Osteoblast (primary cell): ENCODE measurements at regions not wholly inside any gene's neighbourhood (a gene's known extent, or its start where the extent isn't known, plus 50 kb on each side); places are given as distances from the start of the nearest gene placed in this dataset.
A peak's percentile ranks its signal among the peaks of the same experiment; 100 is the strongest.

Experiments used
- DNase-seq: peaks from one replicate; pipeline ENCODE4 v3.0.0; 2011; ENCODE audit warnings: low spot score, mixed read lengths; ENCODE audit not compliant: insufficient read length; ENCODE audit errors: missing footprints
- H2AFZ ChIP-seq: 2 replicates; pipeline ENCODE4 v1.6.0; 2011; ENCODE audit warnings: mild to moderate bottlenecking, low read length
- H3K27ac ChIP-seq: 2 replicates; pipeline ENCODE4 v1.5.1; 2011; ENCODE audit warnings: mild to moderate bottlenecking, low read depth, low read length, moderate library complexity
- H3K27me3 ChIP-seq: 2 replicates; pipeline ENCODE4 v1.6.0; 2012; ENCODE audit warnings: mild to moderate bottlenecking, control low read depth, inconsistent platforms, low read length, moderate library complexity; ENCODE audit not compliant: insufficient read depth
- H3K36me3 ChIP-seq: 2 replicates; pipeline ENCODE4 v1.5.1; 2011; ENCODE audit warnings: mild to moderate bottlenecking, low read length, control low read depth, moderate library complexity; ENCODE audit not compliant: insufficient read depth
- H3K4me1 ChIP-seq: 2 replicates; pipeline ENCODE4 v1.5.1; 2011; ENCODE audit warnings: mild to moderate bottlenecking, low read length, control low read depth, moderate library complexity; ENCODE audit not compliant: insufficient read depth
- H3K4me2 ChIP-seq: 2 replicates; pipeline ENCODE4 v1.6.0; 2011; ENCODE audit warnings: mild to moderate bottlenecking, low read length; ENCODE audit not compliant: insufficient read depth
- H3K4me3 ChIP-seq: fragments of 200-600 bp; sonication (generic); 3 replicates; pipeline ENCODE4 v1.5.1; 2012; ENCODE audit warnings: mild to moderate bottlenecking, low read length, inconsistent platforms; ENCODE audit not compliant: insufficient read depth
- H3K79me2 ChIP-seq: 2 replicates; pipeline ENCODE4 v1.6.0; 2012; ENCODE audit warnings: mild to moderate bottlenecking, low read length, control low read depth, inconsistent platforms; ENCODE audit not compliant: insufficient read depth
- H3K9me3 ChIP-seq: 2 replicates; pipeline ENCODE4 v1.5.1; 2011; ENCODE audit warnings: low read depth, low read length, control low read depth
- H4K20me1 ChIP-seq: 2 replicates; pipeline ENCODE4 v1.6.0; 2012; ENCODE audit warnings: mild to moderate bottlenecking, low read length, control low read depth; ENCODE audit not compliant: insufficient read depth
- TF ChIP-seq, protein P1 (sequence below): IDR thresholded peaks from 2 replicates; pipeline ENCODE4 v1.5.1; 2011; ENCODE audit warnings: mild to moderate bottlenecking, low read depth, low read length, moderate library complexity; ENCODE audit errors: extremely low read depth

DNA sequence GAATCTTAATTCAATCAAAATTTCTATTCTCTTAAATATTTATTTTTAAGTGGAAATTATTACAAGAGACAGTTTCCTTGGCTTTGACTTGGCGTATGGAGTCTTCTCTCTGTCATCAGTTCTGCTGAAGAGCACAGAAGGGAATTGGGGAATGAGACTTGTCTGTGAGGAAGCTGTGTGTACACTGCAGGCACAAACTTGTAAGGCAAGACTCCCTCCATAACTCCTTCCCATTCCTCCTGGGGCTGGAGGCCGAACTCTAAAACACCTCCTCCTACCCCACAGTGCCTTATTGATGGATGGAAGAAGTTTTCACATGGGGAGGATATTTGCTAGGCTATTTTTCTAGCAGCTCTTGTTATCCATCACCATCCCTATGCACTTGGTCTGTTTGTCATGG lies 187.4 kb upstream of the ELL2 start:
- DNase-seq: no peak
- no peak overlapping the region for H3K27ac ChIP-seq
- no peak overlapping the region for H3K4me3 ChIP-seq
- H4K20me1 ChIP-seq: no peaks in the 10 kb centered on the region
- no peak overlapping the region for H3K4me2 ChIP-seq
- TF ChIP-seq, protein P1, sequence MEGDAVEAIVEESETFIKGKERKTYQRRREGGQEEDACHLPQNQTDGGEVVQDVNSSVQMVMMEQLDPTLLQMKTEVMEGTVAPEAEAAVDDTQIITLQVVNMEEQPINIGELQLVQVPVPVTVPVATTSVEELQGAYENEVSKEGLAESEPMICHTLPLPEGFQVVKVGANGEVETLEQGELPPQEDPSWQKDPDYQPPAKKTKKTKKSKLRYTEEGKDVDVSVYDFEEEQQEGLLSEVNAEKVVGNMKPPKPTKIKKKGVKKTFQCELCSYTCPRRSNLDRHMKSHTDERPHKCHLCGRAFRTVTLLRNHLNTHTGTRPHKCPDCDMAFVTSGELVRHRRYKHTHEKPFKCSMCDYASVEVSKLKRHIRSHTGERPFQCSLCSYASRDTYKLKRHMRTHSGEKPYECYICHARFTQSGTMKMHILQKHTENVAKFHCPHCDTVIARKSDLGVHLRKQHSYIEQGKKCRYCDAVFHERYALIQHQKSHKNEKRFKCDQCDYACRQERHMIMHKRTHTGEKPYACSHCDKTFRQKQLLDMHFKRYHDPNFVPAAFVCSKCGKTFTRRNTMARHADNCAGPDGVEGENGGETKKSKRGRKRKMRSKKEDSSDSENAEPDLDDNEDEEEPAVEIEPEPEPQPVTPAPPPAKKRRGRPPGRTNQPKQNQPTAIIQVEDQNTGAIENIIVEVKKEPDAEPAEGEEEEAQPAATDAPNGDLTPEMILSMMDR: no peak
- H3K79me2 ChIP-seq: no peaks in the 10 kb centered on the region
- peaks cover 8% of the 10 kb centered on the region for H3K4me1 ChIP-seq
- no peaks in the 10 kb centered on the region for H3K9me3 ChIP-seq
- H3K27me3 ChIP-seq: no peaks in the 10 kb centered on the region
- no peaks in the 10 kb centered on the region for H3K36me3 ChIP-seq
- no peak overlapping the region for H2AFZ ChIP-seq

DNA sequence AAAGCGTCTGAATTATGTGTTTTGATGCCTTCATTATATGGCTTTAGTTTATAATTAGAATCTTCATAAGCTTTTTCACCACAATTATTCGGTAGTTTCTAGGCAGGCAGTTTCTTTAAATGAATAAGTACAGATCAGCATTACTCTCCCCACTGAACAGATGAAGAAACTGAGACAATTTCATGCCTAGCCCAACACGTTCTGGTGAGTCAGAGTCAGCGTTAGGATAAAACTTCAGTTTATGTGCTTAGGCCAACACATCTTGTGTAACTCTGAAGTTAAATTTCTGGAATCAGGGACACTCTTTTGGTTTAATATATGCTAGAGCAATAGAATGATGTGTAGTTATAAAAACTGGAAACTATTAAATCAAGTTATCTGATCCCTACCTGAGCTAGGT lies 186.7 kb upstream of the ELL2 start:
- no peak for DNase-seq
- no peak overlapping the region for H3K27ac ChIP-seq
- H2AFZ ChIP-seq: no peak overlapping the region
- no peaks in the 10 kb centered on the region for H3K36me3 ChIP-seq
- no peak overlapping the region for H3K4me3 ChIP-seq
- peaks cover 8% of the 10 kb centered on the region for H3K4me1 ChIP-seq
- no peaks in the 10 kb centered on the region for H3K79me2 ChIP-seq
- no peak overlapping the region for H3K4me2 ChIP-seq
- H3K9me3 ChIP-seq: no peaks in the 10 kb centered on the region
- TF ChIP-seq, protein P1: no peak
- H3K27me3 ChIP-seq: no peaks in the 10 kb centered on the region
- no peaks in the 10 kb centered on the region for H4K20me1 ChIP-seq

DNA sequence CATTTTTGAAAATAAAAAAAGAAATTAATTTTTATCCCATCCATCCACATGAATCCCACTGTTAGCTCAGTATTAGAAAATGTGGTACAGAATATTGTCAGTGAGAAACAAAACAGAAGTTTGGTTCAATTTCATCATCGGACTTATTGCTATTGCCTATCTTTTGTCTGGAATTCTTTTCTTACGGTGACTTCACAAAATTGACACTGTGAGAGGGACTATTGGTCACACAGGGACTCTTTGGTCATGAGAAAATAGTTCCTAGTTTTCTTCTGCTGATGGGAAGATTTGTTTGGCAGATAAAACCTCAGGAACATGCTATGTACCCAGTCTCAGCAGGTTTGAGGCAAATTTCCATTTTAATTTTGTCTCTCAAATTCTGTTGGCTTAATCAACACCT lies 186.2 kb upstream of the ELL2 start:
- H3K79me2 ChIP-seq: no peaks in the 10 kb centered on the region
- H3K27ac ChIP-seq: no peak overlapping the region
- H3K27me3 ChIP-seq: no peaks in the 10 kb centered on the region
- H2AFZ ChIP-seq: no peak overlapping the region
- TF ChIP-seq, protein P1: no peak
- H3K4me3 ChIP-seq: no peak overlapping the region
- DNase-seq: no peak
- no peaks in the 10 kb centered on the region for H4K20me1 ChIP-seq
- no peaks in the 10 kb centered on the region for H3K36me3 ChIP-seq
- peaks cover 8% of the 10 kb centered on the region for H3K4me1 ChIP-seq
- H3K9me3 ChIP-seq: no peaks in the 10 kb centered on the region
- no peak overlapping the region for H3K4me2 ChIP-seq

DNA sequence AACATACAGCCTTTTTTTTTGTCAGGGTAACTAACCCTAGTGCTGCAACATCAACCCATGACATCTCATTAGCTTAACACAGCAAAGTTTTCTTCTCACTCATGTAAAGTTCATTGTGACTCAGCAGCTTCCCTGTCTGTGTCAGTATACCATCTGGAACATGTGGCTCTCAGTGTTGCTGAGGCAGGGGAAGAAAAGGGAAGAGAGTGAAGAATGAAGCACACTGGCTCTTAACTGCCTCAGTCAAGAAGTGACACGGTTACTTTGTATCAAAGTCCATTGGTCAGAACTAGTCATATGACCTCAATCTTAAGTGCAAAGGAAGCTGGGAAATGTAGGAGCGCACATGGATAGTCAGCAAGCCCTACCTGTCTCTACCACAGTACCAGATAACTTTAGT lies 185.0 kb upstream of the ELL2 start:
- H3K27ac ChIP-seq: no peak overlapping the region
- no peaks in the 10 kb centered on the region for H3K9me3 ChIP-seq
- TF ChIP-seq, protein P1: no peak
- no peak overlapping the region for H3K4me3 ChIP-seq
- peaks cover 11% of the 10 kb centered on the region for H3K4me1 ChIP-seq
- no peaks in the 10 kb centered on the region for H4K20me1 ChIP-seq
- no peak overlapping the region for H3K4me2 ChIP-seq
- H2AFZ ChIP-seq: peak overlapping the region; percentile 32
- H3K36me3 ChIP-seq: no peaks in the 10 kb centered on the region
- no peaks in the 10 kb centered on the region for H3K79me2 ChIP-seq
- DNase-seq: peak; percentile 59
- no peaks in the 10 kb centered on the region for H3K27me3 ChIP-seq
